ENCODE measurements at regions not wholly inside any gene's neighbourhood (a gene's known extent, or its start where the extent isn't known, plus 50 kb on each side); places are given as distances from the start of the nearest gene placed in this dataset.

- TF ChIP-seq, protein P1, sequence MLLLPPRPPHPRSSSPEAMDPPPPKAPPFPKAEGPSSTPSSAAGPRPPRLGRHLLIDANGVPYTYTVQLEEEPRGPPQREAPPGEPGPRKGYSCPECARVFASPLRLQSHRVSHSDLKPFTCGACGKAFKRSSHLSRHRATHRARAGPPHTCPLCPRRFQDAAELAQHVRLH (tag by site-specific recombination; IDR thresholded peaks at IDR 0.05): no peak
- no peak for TF ChIP-seq ZNF621 (tag by site-specific recombination; IDR thresholded peaks at IDR 0.05)
- no peak for TF ChIP-seq BCL11A (tag by site-specific recombination; IDR thresholded peaks at IDR 0.05; ENCODE audit: low read depth)
- TF ChIP-seq ZNF677 (tag by site-specific recombination; IDR thresholded peaks at IDR 0.05): no peak
- TF ChIP-seq, protein P2, sequence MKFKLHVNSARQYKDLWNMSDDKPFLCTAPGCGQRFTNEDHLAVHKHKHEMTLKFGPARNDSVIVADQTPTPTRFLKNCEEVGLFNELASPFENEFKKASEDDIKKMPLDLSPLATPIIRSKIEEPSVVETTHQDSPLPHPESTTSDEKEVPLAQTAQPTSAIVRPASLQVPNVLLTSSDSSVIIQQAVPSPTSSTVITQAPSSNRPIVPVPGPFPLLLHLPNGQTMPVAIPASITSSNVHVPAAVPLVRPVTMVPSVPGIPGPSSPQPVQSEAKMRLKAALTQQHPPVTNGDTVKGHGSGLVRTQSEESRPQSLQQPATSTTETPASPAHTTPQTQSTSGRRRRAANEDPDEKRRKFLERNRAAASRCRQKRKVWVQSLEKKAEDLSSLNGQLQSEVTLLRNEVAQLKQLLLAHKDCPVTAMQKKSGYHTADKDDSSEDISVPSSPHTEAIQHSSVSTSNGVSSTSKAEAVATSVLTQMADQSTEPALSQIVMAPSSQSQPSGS (tag by site-specific recombination; IDR thresholded peaks at IDR 0.05; ENCODE audit: low read depth): no peak
- TF ChIP-seq ZSCAN16 (tag by site-specific recombination; IDR thresholded peaks at IDR 0.05): no peak
- TF ChIP-seq ZNF138 (tag by site-specific recombination; IDR thresholded peaks at IDR 0.05; ENCODE audit: borderline replicate concordance): no peak
- TF ChIP-seq YY1 (tag by site-specific recombination; IDR thresholded peaks at IDR 0.05): no peak
- TF ChIP-seq TCF7L2 (IDR thresholded peaks at IDR 0.05; ENCODE audit: borderline replicate concordance, low read depth, low read length): no peak
Observed at GRCh38 chr4:152085657-152086056, 324.9 kb upstream of the GATB start.
